HCT116 (cell line): ENCODE measurements at regions not wholly inside any gene's neighbourhood (a gene's known extent, or its start where the extent isn't known, plus 50 kb on each side); places are given as distances from the start of the nearest gene placed in this dataset.

ENCODE experiments used
- ATAC-seq: fragments of 200-7000 bp; cut with Tn5 transposase; 2 replicates; pipeline ENCODE4 v1.9.1; 2020; ENCODE audit warnings: mild to moderate bottlenecking, moderate library complexity
- BruUV-seq: library from RNA; stranded (reverse); fragments of 400-500 nt; replicated peaks from 2 replicates; lab custom pipeline; 2021; lab: Mats Ljungman, UMichigan
- CTCF ChIA-PET: fragments of 300-600 bp; sonication (Branson Sonifier 250); formaldehyde crosslinking; loops from one replicate; lab custom pipeline; 2021; ENCODE audit warnings: antibody characterized with exemption; lab: Charles Lee
- POLR2A ChIA-PET: fragments of 300-600, 350-600 bp; sonication (Branson Sonifier 250); formaldehyde crosslinking; loops from one replicate; lab custom pipeline; 2021; ENCODE audit warnings: antibody characterized with exemption; lab: Charles Lee
- RAD21 ChIA-PET, 2 experiments: fragments of 300-600 bp; sonication (Branson Sonifier 250); formaldehyde crosslinking; loops; one replicate each; lab custom pipeline; 2023; ENCODE audit warnings: low total read pairs in 2 of 2; ENCODE audit not compliant: uncharacterized antibody in 2 of 2, unreplicated experiment in 2 of 2, low non-redundant PET in 1 of 2; lab: Charles Lee
- DNase-seq: peaks from one replicate; pipeline ENCODE4 v3.0.0-alpha.2; 2010; ENCODE audit warnings: low read depth, low spot score
- H2AFZ ChIP-seq: fragments of 200-600 bp; shearing (Covaris generic), sonication (generic); 2 replicates; pipeline ENCODE4 v1.6.1; 2017; ENCODE audit warnings: low read depth, mixed run types, mixed read lengths, antibody characterized with exemption, low read length; ENCODE audit not compliant: poor library complexity, severe bottlenecking
- H3K27ac ChIP-seq: 2 replicates; pipeline ENCODE4 v1.5.1; 2012; ENCODE audit warnings: low read depth, low read length
- H3K27me3 ChIP-seq: fragments of 200-600 bp; sonication (generic); 2 replicates; pipeline ENCODE4 v1.6.1; 2016; ENCODE audit warnings: mixed run types, low read length, mixed read lengths; ENCODE audit not compliant: insufficient read depth
- H3K36me3 ChIP-seq, 2 experiments: fragments of 200-500 bp in 1 of 2; fragments of 200-600 bp in 1 of 2; sonication (Bioruptor generic) in 1 of 2; sonication (generic) in 1 of 2; 2 replicates each; pipeline versions ENCODE4 v1.5.1 to v1.6.1; 2014 to 2016; ENCODE audit warnings: low read length in 2 of 2, inconsistent platforms in 1 of 2, mixed read lengths in 1 of 2, mixed run types in 1 of 2; ENCODE audit not compliant: insufficient read depth in 2 of 2, control insufficient read depth in 1 of 2
- H3K4me1 ChIP-seq, 2 experiments: fragments of 200-600 bp in 1 of 2; sonication (generic) in 1 of 2; 2 replicates each; pipeline versions ENCODE4 v1.5.1 to v1.6.1; 2012 to 2017; ENCODE audit warnings: low read length in 2 of 2, inconsistent platforms in 1 of 2, mild to moderate bottlenecking in 1 of 2, mixed read lengths in 1 of 2, mixed run types in 1 of 2, moderate library complexity in 1 of 2; ENCODE audit not compliant: insufficient read depth in 2 of 2, control insufficient read depth in 1 of 2
- H3K4me2 ChIP-seq: fragments of 200-600 bp; sonication (generic); 2 replicates; pipeline ENCODE4 v1.6.1; 2017; ENCODE audit warnings: mixed run types, low read length, mixed read lengths
- H3K4me3 ChIP-seq, 2 experiments: fragments of 200-600 bp in 1 of 2; sonication (generic) in 1 of 2; replicated peaks in 1 of 2; 2 replicates each; pipeline ENCODE4 v1.5.1; 2011 to 2016; ENCODE audit warnings: low read length in 2 of 2, control low read depth in 1 of 2, low read depth in 1 of 2, mild to moderate bottlenecking in 1 of 2, mixed read lengths in 1 of 2, mixed run types in 1 of 2
- H3K79me2 ChIP-seq: fragments of 200-600 bp; sonication (generic); 2 replicates; pipeline ENCODE4 v1.6.1; 2017; ENCODE audit warnings: mild to moderate bottlenecking, mixed run types, low read length, moderate library complexity, mixed read lengths; ENCODE audit not compliant: insufficient read depth
- H3K9ac ChIP-seq: fragments of 200-600 bp; sonication (generic); 2 replicates; pipeline ENCODE4 v1.6.1; 2016; ENCODE audit warnings: low read length, mixed read lengths
- H3K9me2 ChIP-seq: fragments of 200-600 bp; sonication (generic), shearing (Covaris generic); 2 replicates; pipeline ENCODE4 v1.6.1; 2017; ENCODE audit warnings: mixed run types, mild to moderate bottlenecking, moderate library complexity; ENCODE audit not compliant: insufficient read depth
- H3K9me3 ChIP-seq, 2 experiments: fragments of 200-500 bp in 1 of 2; fragments of 200-600 bp in 1 of 2; sonication (Bioruptor generic) in 1 of 2; sonication (generic) in 1 of 2; 2 replicates each; pipeline ENCODE4 v1.6.1; 2014 to 2017; ENCODE audit warnings: low read length in 2 of 2, mixed read lengths in 2 of 2, inconsistent platforms in 1 of 2, low read depth in 1 of 2, mild to moderate bottlenecking in 1 of 2, mixed run types in 1 of 2, moderate library complexity in 1 of 2; ENCODE audit not compliant: control insufficient read depth in 1 of 2, insufficient read depth in 1 of 2
- H4K20me1 ChIP-seq: fragments of 200-600 bp; sonication (generic), shearing (Covaris generic); 2 replicates; pipeline ENCODE4 v1.6.1; 2017; ENCODE audit warnings: mixed run types, mild to moderate bottlenecking, moderate library complexity; ENCODE audit not compliant: insufficient read depth
- EGR1 ChIP-seq: IDR thresholded peaks from 2 replicates; pipeline ENCODE4 v1.6.1; 2012; ENCODE audit warnings: low read depth
- ELF1 ChIP-seq: IDR thresholded peaks from 2 replicates; pipeline ENCODE4 v1.6.1; 2012; ENCODE audit warnings: low read depth, borderline replicate concordance
- FOSL1 ChIP-seq: IDR thresholded peaks from 2 replicates; pipeline ENCODE4 v1.6.1; 2012; ENCODE audit warnings: low read depth
- JUND ChIP-seq: IDR thresholded peaks from 2 replicates; pipeline ENCODE4 v1.6.1; 2012
- POLR2A ChIP-seq: IDR thresholded peaks from 2 replicates; pipeline ENCODE4 v1.7.0; 2011; ENCODE audit warnings: borderline replicate concordance; ENCODE audit not compliant: insufficient read depth, insufficient read length; ENCODE audit errors: extremely low read depth
- RAD21 ChIP-seq: IDR thresholded peaks from 2 replicates; pipeline ENCODE4 v1.6.1; 2012; ENCODE audit warnings: low read depth, mild to moderate bottlenecking
- SIN3A ChIP-seq: IDR thresholded peaks from 2 replicates; pipeline ENCODE4 v1.6.1; 2012; ENCODE audit warnings: low read depth
- SRF ChIP-seq: IDR thresholded peaks from 2 replicates; pipeline ENCODE4 v1.6.1; 2012; ENCODE audit warnings: low read depth
- YY1 ChIP-seq: IDR thresholded peaks from 2 replicates; pipeline ENCODE4 v1.6.1; 2011; ENCODE audit warnings: low read length, low read depth, moderate library complexity, mild to moderate bottlenecking; ENCODE audit not compliant: insufficient replicate concordance; ENCODE audit errors: extremely low read depth
- ZFX ChIP-seq: fragments of 450-650 bp; IDR thresholded peaks from 2 replicates; pipeline ENCODE4 v1.6.1; 2017
- ZNF274 ChIP-seq: fragments of 200-500 bp; sonication (Bioruptor generic); IDR thresholded peaks from 2 replicates; pipeline ENCODE4 v1.6.1; 2014; ENCODE audit warnings: mild to moderate bottlenecking, low read depth, low read length, inconsistent platforms
- intact Hi-C: fragments of 100-400 bp; cut with micrococcal nuclease; formaldehyde crosslinking; loops from 2 replicates; pipeline ENCODE4 v1.10.0; 2022
- TF ChIP-seq, protein P1 (sequence below): IDR thresholded peaks from 2 replicates; pipeline ENCODE4 v1.6.1; 2012
- TF ChIP-seq, protein P2 (sequence below): IDR thresholded peaks from 2 replicates; pipeline ENCODE4 v1.6.1; 2011; ENCODE audit warnings: mild to moderate bottlenecking, low read length, moderate library complexity; ENCODE audit not compliant: insufficient replicate concordance; ENCODE audit errors: extremely low read depth
- TF ChIP-seq, protein P3 (sequence below), 3 experiments: fragments of 200-600 bp in 1 of 3; sonication (generic) in 1 of 3; IDR thresholded peaks in 2 of 3; conservative IDR thresholded peaks in 1 of 3; 2 replicates each; pipeline ENCODE4 v1.5.1; 2012 to 2017; ENCODE audit warnings: low read depth in 2 of 3, low read length in 2 of 3, antibody characterized with exemption in 1 of 3, borderline replicate concordance in 1 of 3, control low read depth in 1 of 3, mild to moderate bottlenecking in 1 of 3, mixed read lengths in 1 of 3, mixed run types in 1 of 3, moderate library complexity in 1 of 3; ENCODE audit not compliant: insufficient read depth in 1 of 3
- TF ChIP-seq, protein P4 (sequence below): IDR thresholded peaks from 2 replicates; pipeline ENCODE4 v1.6.1; 2012; ENCODE audit warnings: low read depth
- TF ChIP-seq, protein P5 (sequence below): IDR thresholded peaks from 2 replicates; pipeline ENCODE4 v1.6.1; 2012

DNA sequence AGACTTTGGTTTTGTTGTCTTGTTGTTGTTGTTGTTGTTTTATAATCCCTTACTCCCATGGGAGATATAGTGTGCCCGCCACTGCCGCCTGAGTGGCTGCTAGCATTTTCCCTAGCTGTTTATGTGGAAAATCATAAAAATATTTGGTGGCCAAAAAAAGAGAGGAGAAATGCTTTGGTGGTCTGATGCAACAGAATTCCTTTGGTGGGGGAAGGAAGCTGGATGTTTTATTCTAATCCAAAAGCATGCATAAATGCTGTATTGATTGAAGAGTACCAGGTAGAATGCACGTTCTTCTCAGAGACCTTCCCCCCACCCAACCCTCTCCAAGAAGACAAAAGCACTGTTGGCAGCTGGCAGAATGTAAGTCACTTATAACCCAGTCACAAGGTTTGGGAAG lies 93.2 kb downstream of the C17orf67 start:
- ChIA-PET RAD21 (no interaction called here), CTCF (interaction anchor here (2.1 kb wide), 1 partner anchor 24 kb away, joined by 8 read pairs; no protein-coding TSS in a partner anchor), POLR2A (no interaction called here)
- ATAC-seq (no peak), DNase-seq (no peak)
- Histone ChIP-seq H3K27ac (no peak overlapping the region), H3K9me3 (no peaks in the 10 kb centered on the region; a peak in 1 of 4 replicates), H3K4me1 (no peaks in the 10 kb centered on the region), H4K20me1 (no peaks in the 10 kb centered on the region), H3K27me3 (peaks cover 26% of the 10 kb centered on the region), H2AFZ (no peak overlapping the region), H3K9ac (no peak overlapping the region), H3K4me3 (no peak overlapping the region), H3K4me2 (no peak overlapping the region), H3K79me2 (no peaks in the 10 kb centered on the region), H3K9me2 (no peaks in the 10 kb centered on the region), H3K36me3 (no peaks in the 10 kb centered on the region)
- TF ChIP-seq, protein P1, sequence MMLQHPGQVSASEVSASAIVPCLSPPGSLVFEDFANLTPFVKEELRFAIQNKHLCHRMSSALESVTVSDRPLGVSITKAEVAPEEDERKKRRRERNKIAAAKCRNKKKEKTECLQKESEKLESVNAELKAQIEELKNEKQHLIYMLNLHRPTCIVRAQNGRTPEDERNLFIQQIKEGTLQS: no peak
- no peak for TF ChIP-seq FOSL1
- no peak for TF ChIP-seq ZNF274
- TF ChIP-seq, protein P2, sequence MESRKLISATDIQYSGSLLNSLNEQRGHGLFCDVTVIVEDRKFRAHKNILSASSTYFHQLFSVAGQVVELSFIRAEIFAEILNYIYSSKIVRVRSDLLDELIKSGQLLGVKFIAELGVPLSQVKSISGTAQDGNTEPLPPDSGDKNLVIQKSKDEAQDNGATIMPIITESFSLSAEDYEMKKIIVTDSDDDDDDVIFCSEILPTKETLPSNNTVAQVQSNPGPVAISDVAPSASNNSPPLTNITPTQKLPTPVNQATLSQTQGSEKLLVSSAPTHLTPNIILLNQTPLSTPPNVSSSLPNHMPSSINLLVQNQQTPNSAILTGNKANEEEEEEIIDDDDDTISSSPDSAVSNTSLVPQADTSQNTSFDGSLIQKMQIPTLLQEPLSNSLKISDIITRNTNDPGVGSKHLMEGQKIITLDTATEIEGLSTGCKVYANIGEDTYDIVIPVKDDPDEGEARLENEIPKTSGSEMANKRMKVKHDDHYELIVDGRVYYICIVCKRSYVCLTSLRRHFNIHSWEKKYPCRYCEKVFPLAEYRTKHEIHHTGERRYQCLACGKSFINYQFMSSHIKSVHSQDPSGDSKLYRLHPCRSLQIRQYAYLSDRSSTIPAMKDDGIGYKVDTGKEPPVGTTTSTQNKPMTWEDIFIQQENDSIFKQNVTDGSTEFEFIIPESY: no peak
- no peak for TF ChIP-seq ELF1
- TF ChIP-seq ZFX: no peak
- no peak for TF ChIP-seq EGR1
- TF ChIP-seq RAD21: no peak
- no peak for TF ChIP-seq JUND
- no peak for TF ChIP-seq POLR2A
- TF ChIP-seq YY1: no peak
- TF ChIP-seq, protein P3, sequence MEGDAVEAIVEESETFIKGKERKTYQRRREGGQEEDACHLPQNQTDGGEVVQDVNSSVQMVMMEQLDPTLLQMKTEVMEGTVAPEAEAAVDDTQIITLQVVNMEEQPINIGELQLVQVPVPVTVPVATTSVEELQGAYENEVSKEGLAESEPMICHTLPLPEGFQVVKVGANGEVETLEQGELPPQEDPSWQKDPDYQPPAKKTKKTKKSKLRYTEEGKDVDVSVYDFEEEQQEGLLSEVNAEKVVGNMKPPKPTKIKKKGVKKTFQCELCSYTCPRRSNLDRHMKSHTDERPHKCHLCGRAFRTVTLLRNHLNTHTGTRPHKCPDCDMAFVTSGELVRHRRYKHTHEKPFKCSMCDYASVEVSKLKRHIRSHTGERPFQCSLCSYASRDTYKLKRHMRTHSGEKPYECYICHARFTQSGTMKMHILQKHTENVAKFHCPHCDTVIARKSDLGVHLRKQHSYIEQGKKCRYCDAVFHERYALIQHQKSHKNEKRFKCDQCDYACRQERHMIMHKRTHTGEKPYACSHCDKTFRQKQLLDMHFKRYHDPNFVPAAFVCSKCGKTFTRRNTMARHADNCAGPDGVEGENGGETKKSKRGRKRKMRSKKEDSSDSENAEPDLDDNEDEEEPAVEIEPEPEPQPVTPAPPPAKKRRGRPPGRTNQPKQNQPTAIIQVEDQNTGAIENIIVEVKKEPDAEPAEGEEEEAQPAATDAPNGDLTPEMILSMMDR (IDR thresholded peaks at IDR 0.05 in 2 of 3, conservative IDR thresholded peaks at IDR 0.05 in 1 of 3; ENCODE audit: borderline replicate concordance in 1 of 3, insufficient read depth in 1 of 3, low read depth in 2 of 3, low read length in 2 of 3): no peak
- TF ChIP-seq, protein P4, sequence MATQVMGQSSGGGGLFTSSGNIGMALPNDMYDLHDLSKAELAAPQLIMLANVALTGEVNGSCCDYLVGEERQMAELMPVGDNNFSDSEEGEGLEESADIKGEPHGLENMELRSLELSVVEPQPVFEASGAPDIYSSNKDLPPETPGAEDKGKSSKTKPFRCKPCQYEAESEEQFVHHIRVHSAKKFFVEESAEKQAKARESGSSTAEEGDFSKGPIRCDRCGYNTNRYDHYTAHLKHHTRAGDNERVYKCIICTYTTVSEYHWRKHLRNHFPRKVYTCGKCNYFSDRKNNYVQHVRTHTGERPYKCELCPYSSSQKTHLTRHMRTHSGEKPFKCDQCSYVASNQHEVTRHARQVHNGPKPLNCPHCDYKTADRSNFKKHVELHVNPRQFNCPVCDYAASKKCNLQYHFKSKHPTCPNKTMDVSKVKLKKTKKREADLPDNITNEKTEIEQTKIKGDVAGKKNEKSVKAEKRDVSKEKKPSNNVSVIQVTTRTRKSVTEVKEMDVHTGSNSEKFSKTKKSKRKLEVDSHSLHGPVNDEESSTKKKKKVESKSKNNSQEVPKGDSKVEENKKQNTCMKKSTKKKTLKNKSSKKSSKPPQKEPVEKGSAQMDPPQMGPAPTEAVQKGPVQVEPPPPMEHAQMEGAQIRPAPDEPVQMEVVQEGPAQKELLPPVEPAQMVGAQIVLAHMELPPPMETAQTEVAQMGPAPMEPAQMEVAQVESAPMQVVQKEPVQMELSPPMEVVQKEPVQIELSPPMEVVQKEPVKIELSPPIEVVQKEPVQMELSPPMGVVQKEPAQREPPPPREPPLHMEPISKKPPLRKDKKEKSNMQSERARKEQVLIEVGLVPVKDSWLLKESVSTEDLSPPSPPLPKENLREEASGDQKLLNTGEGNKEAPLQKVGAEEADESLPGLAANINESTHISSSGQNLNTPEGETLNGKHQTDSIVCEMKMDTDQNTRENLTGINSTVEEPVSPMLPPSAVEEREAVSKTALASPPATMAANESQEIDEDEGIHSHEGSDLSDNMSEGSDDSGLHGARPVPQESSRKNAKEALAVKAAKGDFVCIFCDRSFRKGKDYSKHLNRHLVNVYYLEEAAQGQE: no peak
- no peak for TF ChIP-seq SIN3A
- no peak for TF ChIP-seq SRF
- TF ChIP-seq, protein P5, sequence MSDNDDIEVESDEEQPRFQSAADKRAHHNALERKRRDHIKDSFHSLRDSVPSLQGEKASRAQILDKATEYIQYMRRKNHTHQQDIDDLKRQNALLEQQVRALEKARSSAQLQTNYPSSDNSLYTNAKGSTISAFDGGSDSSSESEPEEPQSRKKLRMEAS: no peak
- BruUV-seq: no TSS peak
- intact Hi-C loops: no loop called here
